Upper lobe of left lung (tissue), 4 donors: ENCODE measurements at regions not wholly inside any gene's neighbourhood (a gene's known extent, or its start where the extent isn't known, plus 50 kb on each side); places are given as distances from the start of the nearest gene placed in this dataset.

Experiments used
- CTCF ChIP-seq, 6 experiments: fragments of 450-650 bp in 4 of 6; fragments of 200-600 bp in 2 of 6; sonication (generic) in 2 of 6; IDR thresholded peaks; one replicate each; pipeline ENCODE4 v1.5.1; 2016 to 2019; ENCODE audit warnings: antibody characterized with exemption in 6 of 6
- POLR2A ChIP-seq, 4 donors: fragments of 450-650 bp; IDR thresholded peaks; one replicate each; pipeline ENCODE4 v1.5.1; 2016 to 2017; ENCODE audit warnings: antibody characterized with exemption in 4 of 4, mild to moderate bottlenecking in 2 of 4

- no peak for TF ChIP-seq POLR2A (IDR thresholded peaks at IDR 0.05)
- TF ChIP-seq CTCF (IDR thresholded peaks at IDR 0.05): no peak
Measured at GRCh38 chr12:27148373-27148772, 66.0 kb upstream of the C12orf71 start.
